ENCODE measurements at regions not wholly inside any gene's neighbourhood (a gene's known extent, or its start where the extent isn't known, plus 50 kb on each side); places are given as distances from the start of the nearest gene placed in this dataset.

GRCh38 chr1:11414926-11415538 is 63.9 kb upstream of the DISP3 start:
- no peak for DNase-seq (ENCODE audit: low read depth in 2 of 2)

- no peak for DNase-seq (ENCODE audit: low read depth in 2 of 2)
Measured at GRCh38 chr1:11417162-11417561, 61.8 kb upstream of the DISP3 start.

- DNase-seq (ENCODE audit: low read depth in 2 of 2): no peak
Measured at GRCh38 chr1:11418056-11418455, 60.9 kb upstream of the DISP3 start.

DNA sequence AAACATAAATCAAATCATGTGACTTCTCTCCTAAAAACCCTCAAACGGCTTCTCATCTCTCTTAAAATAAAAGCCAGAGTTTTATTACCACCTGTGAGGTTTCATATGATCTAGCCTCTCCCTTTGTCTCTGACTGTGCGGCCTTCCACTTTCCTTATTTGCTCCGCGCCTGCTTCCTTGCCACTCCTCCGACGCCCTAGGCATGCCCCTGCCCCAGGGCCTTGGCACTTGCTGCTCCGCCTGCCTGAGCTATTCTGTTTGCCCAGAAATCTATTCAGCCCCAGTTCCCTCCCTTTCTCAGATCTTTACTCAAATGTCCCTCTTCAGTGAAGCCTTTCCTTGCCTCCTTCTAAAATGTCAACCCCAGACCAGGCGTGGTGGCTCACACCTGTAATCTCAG is 57.5 kb upstream of the DISP3 start:
- DNase-seq (ENCODE audit: low read depth in 2 of 2): no peak

GRCh38 chr1:11422686-11423085 is 56.3 kb upstream of the DISP3 start:
- DNase-seq (ENCODE audit: low read depth in 2 of 2): no peak

DNA sequence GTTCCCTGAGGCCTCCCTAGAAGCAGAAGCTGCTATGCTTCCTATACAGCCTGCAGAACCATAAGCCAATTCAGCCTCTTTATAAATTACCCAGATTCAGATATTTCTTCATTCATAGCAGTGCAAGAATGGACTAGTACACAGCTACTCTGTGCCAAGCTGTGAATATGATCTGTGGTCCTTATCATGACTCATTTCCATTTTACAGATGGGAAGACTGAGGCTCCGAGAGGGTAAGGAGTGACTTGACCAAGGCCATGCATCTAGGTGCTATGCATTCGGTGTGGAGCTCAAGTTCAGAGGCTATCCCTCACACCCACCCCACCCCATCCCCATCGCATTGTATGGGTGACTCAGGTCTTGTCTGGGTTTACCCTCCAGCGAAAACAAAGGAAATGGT is 52.3 kb upstream of the DISP3 start:
- no peak for DNase-seq (ENCODE audit: low read depth in 2 of 2)

DNA sequence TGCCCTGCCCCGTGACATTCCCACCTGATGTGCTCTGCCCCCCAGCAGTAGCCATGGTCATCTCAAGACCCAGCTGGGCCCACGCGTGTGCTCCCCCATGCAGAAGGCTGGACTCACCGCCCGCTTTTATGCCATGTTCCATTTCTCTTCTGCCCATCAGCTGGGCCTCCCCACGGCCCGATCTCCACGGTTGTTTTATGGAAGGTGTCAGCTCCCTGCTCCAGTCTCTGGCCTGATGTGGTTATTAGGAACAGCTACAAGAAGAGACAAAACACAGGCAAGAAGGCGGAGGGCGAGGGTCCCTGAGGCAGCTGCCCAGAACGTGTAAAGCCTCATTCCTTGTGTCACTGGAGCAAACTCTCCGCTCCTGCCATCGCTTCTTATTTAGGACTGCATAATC is 50.2 kb upstream of the DISP3 start:
- DNase-seq (ENCODE audit: low read depth in 2 of 2): no peak

Data from stimulated activated CD4-positive, alpha-beta T cell treated with anti-CD3 and anti-CD28 coated beads, Interleukin-1b, Interleukin-23, amount 100 ng/mL, for 4 hours (primary cell).